ENCODE measurements at regions not wholly inside any gene's neighbourhood (a gene's known extent, or its start where the extent isn't known, plus 50 kb on each side); places are given as distances from the start of the nearest gene placed in this dataset.

- no peak for DNase-seq
Measured at GRCh38 chr13:108534728-108535127, 94.7 kb upstream of the MYO16 start.

GRCh38 chr13:108549934-108550333, 79.5 kb upstream of the MYO16 start:
- no peak for DNase-seq

GRCh38 chr13:108551674-108552073, 77.7 kb upstream of the MYO16 start:
- DNase-seq: no peak

GRCh38 chr13:108558489-108558888, 70.9 kb upstream of the MYO16 start:
- no peak for DNase-seq

GRCh38 chr13:108560093-108560492, 69.3 kb upstream of the MYO16 start:
- peak; percentile 5 for DNase-seq

- peak; percentile 2 for DNase-seq
Measured at GRCh38 chr13:108561149-108561548, 68.3 kb upstream of the MYO16 start.

GRCh38 chr13:108566413-108567170, 62.8 kb upstream of the MYO16 start:
- no peak for DNase-seq

GRCh38 chr13:108572782-108573211, 56.6 kb upstream of the MYO16 start:
- DNase-seq: no peak

GRCh38 chr13:108573455-108573854, 56.0 kb upstream of the MYO16 start:
- DNase-seq: no peak

- no peak for DNase-seq
Measured at GRCh38 chr13:108574856-108575255, 54.6 kb upstream of the MYO16 start.

- no peak for DNase-seq
Measured at GRCh38 chr13:108575430-108575829, 54.0 kb upstream of the MYO16 start.
